ENCODE measurements at regions not wholly inside any gene's neighbourhood (a gene's known extent, or its start where the extent isn't known, plus 50 kb on each side); places are given as distances from the start of the nearest gene placed in this dataset.
"Not testable (repeated sequence)": the region's sequence is repeated elsewhere in the genome, so short reads cannot be mapped to it uniquely, and the experiment has no call there.

- H3K4me3 ChIP-seq (ENCODE audit: insufficient read depth, low read depth, low read length, poor library complexity, severe bottlenecking): no peak overlapping the region
- no peak overlapping the region for H3K27ac ChIP-seq (ENCODE audit: insufficient read depth, low read length, poor library complexity, severe bottlenecking)
- no peaks in the 10 kb centered on the region for H3K4me1 ChIP-seq (ENCODE audit: control insufficient read depth, insufficient read depth, low read length, poor library complexity, severe bottlenecking)
- H3K27me3 ChIP-seq (replicated peaks; ENCODE audit: control insufficient read depth, insufficient read depth, low read length, poor library complexity, severe bottlenecking): no peaks in the 10 kb centered on the region
- H3K36me3 ChIP-seq (ENCODE audit: control insufficient read depth, insufficient read depth, low read length): no peaks in the 10 kb centered on the region
- no peaks in the 10 kb centered on the region for H3K9me3 ChIP-seq (ENCODE audit: control insufficient read depth, low read length)
- DNase-seq: no peak
Measured at GRCh38 chr7:45259227-45259596, 101.6 kb downstream of the RAMP3 start.

- no peak overlapping the region for H3K27ac ChIP-seq (ENCODE audit: insufficient read depth, low read length, poor library complexity, severe bottlenecking)
- peak; percentile 26 to 48 (median 29) for DNase-seq
- H3K9me3 ChIP-seq (ENCODE audit: control insufficient read depth, low read length): no peaks in the 10 kb centered on the region
- no peaks in the 10 kb centered on the region for H3K36me3 ChIP-seq (ENCODE audit: control insufficient read depth, insufficient read depth, low read length)
- H3K4me1 ChIP-seq (ENCODE audit: control insufficient read depth, insufficient read depth, low read length, poor library complexity, severe bottlenecking): no peaks in the 10 kb centered on the region
- no peaks in the 10 kb centered on the region for H3K27me3 ChIP-seq (replicated peaks; ENCODE audit: control insufficient read depth, insufficient read depth, low read length, poor library complexity, severe bottlenecking)
- H3K4me3 ChIP-seq (ENCODE audit: insufficient read depth, low read depth, low read length, poor library complexity, severe bottlenecking): no peak overlapping the region
Measured at GRCh38 chr7:45259966-45260646, 102.5 kb downstream of the RAMP3 start.

DNA sequence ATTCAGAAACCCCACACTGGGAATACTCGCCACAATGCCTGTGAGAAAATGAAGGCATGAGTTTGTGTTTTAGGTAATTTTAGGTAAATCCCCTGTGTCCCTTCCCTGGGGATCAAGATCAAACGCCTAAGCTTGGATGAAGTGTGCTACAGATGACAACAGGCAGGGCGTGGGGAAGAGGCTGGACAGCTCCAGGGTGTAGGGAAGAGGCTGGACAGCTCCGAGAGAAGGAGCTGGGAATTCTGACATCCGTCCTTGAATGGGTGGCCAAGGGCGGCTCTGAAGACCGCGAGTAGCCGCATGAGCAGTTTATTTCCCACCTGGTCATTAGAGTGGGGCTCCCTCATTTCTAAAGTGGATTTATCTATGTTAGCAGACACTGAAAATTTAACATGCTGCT is 109.7 kb downstream of the RAMP3 start:
- H3K4me1 ChIP-seq (ENCODE audit: control insufficient read depth, insufficient read depth, low read length, poor library complexity, severe bottlenecking): no peaks in the 10 kb centered on the region
- no peaks in the 10 kb centered on the region for H3K27me3 ChIP-seq (replicated peaks; ENCODE audit: control insufficient read depth, insufficient read depth, low read length, poor library complexity, severe bottlenecking)
- DNase-seq: no peak
- H3K4me3 ChIP-seq (ENCODE audit: insufficient read depth, low read depth, low read length, poor library complexity, severe bottlenecking): no peak overlapping the region
- no peaks in the 10 kb centered on the region for H3K36me3 ChIP-seq (ENCODE audit: control insufficient read depth, insufficient read depth, low read length)
- H3K27ac ChIP-seq (ENCODE audit: insufficient read depth, low read length, poor library complexity, severe bottlenecking): no peak overlapping the region
- H3K9me3 ChIP-seq (ENCODE audit: control insufficient read depth, low read length): no peaks in the 10 kb centered on the region

DNA sequence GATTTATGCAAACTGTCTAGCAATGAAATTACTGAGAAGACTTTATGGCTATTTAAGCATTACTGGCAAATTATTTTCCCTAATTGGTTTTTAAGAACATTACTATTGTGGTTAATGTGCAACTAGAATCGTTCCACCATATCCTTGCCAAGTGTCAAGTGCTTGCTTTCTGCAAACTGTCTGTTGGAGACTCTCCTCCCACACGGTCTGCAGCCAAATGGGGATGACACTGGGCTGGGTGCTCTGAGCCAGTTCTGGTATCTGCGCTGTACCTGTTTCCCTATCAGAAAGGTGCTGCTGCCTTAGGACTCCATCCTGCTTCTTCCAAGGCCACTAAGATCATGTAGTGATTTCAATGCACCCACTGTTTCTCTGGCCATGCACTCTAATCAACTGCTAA is 110.4 kb downstream of the RAMP3 start:
- H3K27me3 ChIP-seq (replicated peaks; ENCODE audit: control insufficient read depth, insufficient read depth, low read length, poor library complexity, severe bottlenecking): no peaks in the 10 kb centered on the region
- DNase-seq: no peak
- H3K36me3 ChIP-seq (ENCODE audit: control insufficient read depth, insufficient read depth, low read length): no peaks in the 10 kb centered on the region
- H3K9me3 ChIP-seq (ENCODE audit: control insufficient read depth, low read length): no peaks in the 10 kb centered on the region
- H3K4me3 ChIP-seq (ENCODE audit: insufficient read depth, low read depth, low read length, poor library complexity, severe bottlenecking): no peak overlapping the region
- no peaks in the 10 kb centered on the region for H3K4me1 ChIP-seq (ENCODE audit: control insufficient read depth, insufficient read depth, low read length, poor library complexity, severe bottlenecking)
- H3K27ac ChIP-seq (ENCODE audit: insufficient read depth, low read length, poor library complexity, severe bottlenecking): no peak overlapping the region

- H3K9me3 ChIP-seq (ENCODE audit: control insufficient read depth, low read length): no peaks in the 10 kb centered on the region
- no peak overlapping the region for H3K4me3 ChIP-seq (ENCODE audit: insufficient read depth, low read depth, low read length, poor library complexity, severe bottlenecking)
- H3K36me3 ChIP-seq (ENCODE audit: control insufficient read depth, insufficient read depth, low read length): no peaks in the 10 kb centered on the region
- no peak for DNase-seq
- no peaks in the 10 kb centered on the region for H3K4me1 ChIP-seq (ENCODE audit: control insufficient read depth, insufficient read depth, low read length, poor library complexity, severe bottlenecking)
- H3K27me3 ChIP-seq (replicated peaks; ENCODE audit: control insufficient read depth, insufficient read depth, low read length, poor library complexity, severe bottlenecking): no peaks in the 10 kb centered on the region
- H3K27ac ChIP-seq (ENCODE audit: insufficient read depth, low read length, poor library complexity, severe bottlenecking): no peak overlapping the region
Measured at GRCh38 chr7:45269192-45269591, 111.6 kb downstream of the RAMP3 start.

DNA sequence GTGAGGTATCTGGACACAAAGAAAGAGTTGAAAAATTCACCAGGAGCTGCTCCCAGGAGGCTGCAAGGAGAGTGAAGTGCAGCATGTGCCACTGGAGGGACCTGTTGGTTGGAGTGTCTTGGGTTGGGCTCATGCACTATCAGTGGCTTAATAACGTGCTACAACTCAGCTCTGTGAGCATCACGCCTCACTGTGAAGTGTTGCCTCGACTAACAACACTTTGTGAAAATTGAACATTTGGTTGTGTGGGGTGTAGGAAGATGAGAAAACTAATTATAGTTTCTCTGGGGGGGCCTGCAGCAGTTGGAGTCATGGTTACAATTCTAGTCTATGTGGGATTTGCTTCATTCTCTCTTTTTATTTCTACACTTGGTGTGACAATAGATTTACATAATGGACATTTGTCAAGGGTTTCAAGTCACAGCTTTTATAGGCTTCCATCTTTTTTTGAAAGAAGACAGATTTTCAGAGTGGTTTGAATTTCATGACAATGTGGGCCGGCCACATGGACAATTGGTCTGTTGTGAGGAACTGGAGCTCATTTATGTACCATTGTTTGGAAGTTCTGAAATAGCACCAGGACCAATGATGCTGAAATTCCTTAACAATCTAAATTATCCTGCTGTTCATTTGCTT is 121.3 kb downstream of the RAMP3 start:
- H3K36me3 ChIP-seq (ENCODE audit: control insufficient read depth, insufficient read depth, low read length): no peaks in the 10 kb centered on the region

DNA sequence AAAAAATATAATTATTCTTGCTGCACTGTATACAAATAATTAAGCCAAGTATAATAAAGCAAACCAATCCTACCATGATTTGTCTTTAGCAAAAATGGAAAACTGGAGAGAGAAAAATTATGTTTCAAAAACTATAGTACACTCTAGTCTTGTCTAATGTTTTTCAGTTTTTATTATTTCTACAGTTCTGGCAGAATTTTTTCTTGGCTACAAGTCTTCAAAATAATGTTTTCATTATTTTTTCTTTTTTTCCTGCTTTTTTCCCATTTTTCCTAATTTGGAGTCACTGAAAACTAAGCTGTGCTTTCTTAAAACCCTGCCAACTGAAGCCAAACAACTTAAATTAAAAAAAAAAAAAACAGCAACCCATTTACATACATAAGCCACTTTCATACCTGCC is 132.0 kb downstream of the RAMP3 start:
- not testable (repeated sequence) for H3K4me3 ChIP-seq (ENCODE audit: insufficient read depth, low read depth, low read length, poor library complexity, severe bottlenecking); H3K27me3 ChIP-seq (replicated peaks; ENCODE audit: control insufficient read depth, insufficient read depth, low read length, poor library complexity, severe bottlenecking); H3K27ac ChIP-seq (ENCODE audit: insufficient read depth, low read length, poor library complexity, severe bottlenecking); DNase-seq; H3K4me1 ChIP-seq (ENCODE audit: control insufficient read depth, insufficient read depth, low read length, poor library complexity, severe bottlenecking); H3K36me3 ChIP-seq (ENCODE audit: control insufficient read depth, insufficient read depth, low read length); H3K9me3 ChIP-seq (ENCODE audit: control insufficient read depth, low read length)

More for the DNA sequence above, 121.3 kb downstream of the RAMP3 start:
- Histone ChIP-seq H3K9me3 (ENCODE audit: control insufficient read depth, low read length) (no peaks in the 10 kb centered on the region), H3K27me3 (replicated peaks; ENCODE audit: control insufficient read depth, insufficient read depth, low read length, poor library complexity, severe bottlenecking) (peaks cover 9% of the 10 kb centered on the region), H3K4me3 (ENCODE audit: insufficient read depth, low read depth, low read length, poor library complexity, severe bottlenecking) (no peak overlapping the region), H3K27ac (ENCODE audit: insufficient read depth, low read length, poor library complexity, severe bottlenecking) (no peak overlapping the region), H3K4me1 (ENCODE audit: control insufficient read depth, insufficient read depth, low read length, poor library complexity, severe bottlenecking) (no peaks in the 10 kb centered on the region)
- DNase-seq: no peak

GRCh38 chr7:45290880-45291279 is 133.3 kb downstream of the RAMP3 start:
- H3K27me3 ChIP-seq (replicated peaks; ENCODE audit: control insufficient read depth, insufficient read depth, low read length, poor library complexity, severe bottlenecking): no peaks in the 10 kb centered on the region
- no peaks in the 10 kb centered on the region for H3K9me3 ChIP-seq (ENCODE audit: control insufficient read depth, low read length)
- H3K27ac ChIP-seq (ENCODE audit: insufficient read depth, low read length, poor library complexity, severe bottlenecking): no peak overlapping the region
- H3K4me1 ChIP-seq (ENCODE audit: control insufficient read depth, insufficient read depth, low read length, poor library complexity, severe bottlenecking): no peaks in the 10 kb centered on the region
- no peak overlapping the region for H3K4me3 ChIP-seq (ENCODE audit: insufficient read depth, low read depth, low read length, poor library complexity, severe bottlenecking)
- DNase-seq: no peak
- no peaks in the 10 kb centered on the region for H3K36me3 ChIP-seq (ENCODE audit: control insufficient read depth, insufficient read depth, low read length)

- Histone ChIP-seq H3K27me3 (replicated peaks; ENCODE audit: control insufficient read depth, insufficient read depth, low read length, poor library complexity, severe bottlenecking) (no peaks in the 10 kb centered on the region), H3K36me3 (ENCODE audit: control insufficient read depth, insufficient read depth, low read length) (no peaks in the 10 kb centered on the region), H3K27ac (ENCODE audit: insufficient read depth, low read length, poor library complexity, severe bottlenecking) (no peak overlapping the region), H3K4me1 (ENCODE audit: control insufficient read depth, insufficient read depth, low read length, poor library complexity, severe bottlenecking) (no peaks in the 10 kb centered on the region), H3K4me3 (ENCODE audit: insufficient read depth, low read depth, low read length, poor library complexity, severe bottlenecking) (no peak overlapping the region), H3K9me3 (ENCODE audit: control insufficient read depth, low read length) (no peaks in the 10 kb centered on the region)
- DNase-seq: no peak
Measured at GRCh38 chr7:45292481-45292880, 134.9 kb downstream of the RAMP3 start.

GRCh38 chr7:45293295-45293942 is 135.8 kb downstream of the RAMP3 start:
- H3K27ac ChIP-seq (ENCODE audit: insufficient read depth, low read length, poor library complexity, severe bottlenecking): no peak overlapping the region
- no peaks in the 10 kb centered on the region for H3K9me3 ChIP-seq (ENCODE audit: control insufficient read depth, low read length)
- peaks cover 3% of the 10 kb centered on the region for H3K27me3 ChIP-seq (replicated peaks; ENCODE audit: control insufficient read depth, insufficient read depth, low read length, poor library complexity, severe bottlenecking)
- no peak overlapping the region for H3K4me3 ChIP-seq (ENCODE audit: insufficient read depth, low read depth, low read length, poor library complexity, severe bottlenecking)
- no peaks in the 10 kb centered on the region for H3K36me3 ChIP-seq (ENCODE audit: control insufficient read depth, insufficient read depth, low read length)
- no peaks in the 10 kb centered on the region for H3K4me1 ChIP-seq (ENCODE audit: control insufficient read depth, insufficient read depth, low read length, poor library complexity, severe bottlenecking)
- DNase-seq: no peak
